ENCODE measurements at regions not wholly inside any gene's neighbourhood (a gene's known extent, or its start where the extent isn't known, plus 50 kb on each side); places are given as distances from the start of the nearest gene placed in this dataset.

GRCh38 chr18:77472509-77472908 lies 222.9 kb downstream of the GALR1 start:
- Histone ChIP-seq H3K27me3 (replicated peaks; ENCODE audit: insufficient read depth) (no peaks in the 10 kb centered on the region), H3K27ac (no peak overlapping the region), H3K4me3 (no peak overlapping the region), H3K9me3 (no peaks in the 10 kb centered on the region), H3K36me3 (no peaks in the 10 kb centered on the region), H3K4me1 (ENCODE audit: control insufficient read depth in 1 of 2, low read depth in 2 of 2) (no peaks in the 10 kb centered on the region)
- TF ChIP-seq CTCF (IDR thresholded peaks at IDR 0.05), result no peak
- ATAC-seq (ENCODE audit: insufficient number of reproducible peaks, low FRiP score, low read depth), result no peak
- no peak for DNase-seq (ENCODE audit: low spot score)

GRCh38 chr18:77478646-77479442 lies 229.2 kb downstream of the GALR1 start:
- DNase-seq (ENCODE audit: low spot score), result no peak
- Histone ChIP-seq H3K9me3 (no peaks in the 10 kb centered on the region), H3K36me3 (no peaks in the 10 kb centered on the region), H3K27me3 (replicated peaks; ENCODE audit: insufficient read depth) (no peaks in the 10 kb centered on the region), H3K4me1 (ENCODE audit: control insufficient read depth in 1 of 2, low read depth in 2 of 2) (no peaks in the 10 kb centered on the region), H3K27ac (no peak overlapping the region), H3K4me3 (no peak overlapping the region)
- ATAC-seq (ENCODE audit: insufficient number of reproducible peaks, low FRiP score, low read depth), result no peak
- TF ChIP-seq CTCF (IDR thresholded peaks at IDR 0.05), result no peak

GRCh38 chr18:77481541-77481940 lies 231.9 kb downstream of the GALR1 start:
- no peak for DNase-seq (ENCODE audit: low spot score)
- Histone ChIP-seq H3K4me3 (no peak overlapping the region), H3K9me3 (no peaks in the 10 kb centered on the region), H3K4me1 (ENCODE audit: control insufficient read depth in 1 of 2, low read depth in 2 of 2) (no peaks in the 10 kb centered on the region), H3K27me3 (replicated peaks; ENCODE audit: insufficient read depth) (no peaks in the 10 kb centered on the region), H3K36me3 (no peaks in the 10 kb centered on the region), H3K27ac (no peak overlapping the region)
- no peak for ATAC-seq (ENCODE audit: insufficient number of reproducible peaks, low FRiP score, low read depth)
- no peak for TF ChIP-seq CTCF (IDR thresholded peaks at IDR 0.05)

GRCh38 chr18:77482190-77483085 lies 232.8 kb downstream of the GALR1 start:
- Histone ChIP-seq H3K27me3 (replicated peaks; ENCODE audit: insufficient read depth) (no peaks in the 10 kb centered on the region), H3K27ac (no peak overlapping the region), H3K36me3 (no peaks in the 10 kb centered on the region), H3K4me1 (ENCODE audit: control insufficient read depth in 1 of 2, low read depth in 2 of 2) (no peaks in the 10 kb centered on the region), H3K9me3 (no peaks in the 10 kb centered on the region), H3K4me3 (no peak overlapping the region)
- no peak for ATAC-seq (ENCODE audit: insufficient number of reproducible peaks, low FRiP score, low read depth)
- no peak for TF ChIP-seq CTCF (IDR thresholded peaks at IDR 0.05)
- DNase-seq (ENCODE audit: low spot score), result no peak

- Histone ChIP-seq H3K27ac (no peak overlapping the region), H3K9me3 (no peaks in the 10 kb centered on the region), H3K36me3 (no peaks in the 10 kb centered on the region), H3K4me3 (no peak overlapping the region), H3K27me3 (replicated peaks; ENCODE audit: insufficient read depth) (no peaks in the 10 kb centered on the region), H3K4me1 (ENCODE audit: control insufficient read depth in 1 of 2, low read depth in 2 of 2) (no peaks in the 10 kb centered on the region)
- ATAC-seq (ENCODE audit: insufficient number of reproducible peaks, low FRiP score, low read depth) (no peak), DNase-seq (ENCODE audit: low spot score) (no peak)
- TF ChIP-seq CTCF (IDR thresholded peaks at IDR 0.05), result no peak
Measured at GRCh38 chr18:77486985-77487384, 237.3 kb downstream of the GALR1 start.
